Esophagus muscularis mucosa (tissue), 4 donors: ENCODE measurements at regions not wholly inside any gene's neighbourhood (a gene's known extent, or its start where the extent isn't known, plus 50 kb on each side); places are given as distances from the start of the nearest gene placed in this dataset.
"Not testable (repeated sequence)": the region's sequence is repeated elsewhere in the genome, so short reads cannot be mapped to it uniquely, and the experiment has no call there.

Source experiments
- DNase-seq: peaks from one replicate; pipeline ENCODE4 v3.0.0-alpha.2; 2017; ENCODE audit errors: extremely low spot score
- H3K27ac ChIP-seq, 4 donors: fragments of 200-600 bp; sonication (generic); replicated peaks in 1 of 4; 1 replicate in 3 of 4; 2 replicates in 1 of 4; pipeline ENCODE4 v1.5.1; 2016 to 2019; ENCODE audit warnings: mild to moderate bottlenecking in 1 of 4
- H3K27me3 ChIP-seq, 4 donors: fragments of 200-600 bp; sonication (generic); one replicate each; pipeline versions ENCODE4 v1.5.1 to v1.6.0; 2016 to 2019
- H3K36me3 ChIP-seq, 4 donors: fragments of 200-600 bp; sonication (generic); one replicate each; pipeline ENCODE4 v1.5.1; 2016 to 2019
- H3K4me1 ChIP-seq, 4 donors: fragments of 200-600 bp; sonication (generic); one replicate each; pipeline ENCODE4 v1.5.1; 2016 to 2019
- H3K4me3 ChIP-seq, 4 donors: fragments of 200-600 bp; sonication (generic); 1 replicate in 2 of 4; 2 replicates in 2 of 4; pipeline ENCODE4 v1.5.1; 2016 to 2019; ENCODE audit warnings: mild to moderate bottlenecking in 4 of 4, moderate library complexity in 1 of 4
- H3K9me3 ChIP-seq, 4 donors: fragments of 200-600 bp; sonication (generic); 1 replicate in 3 of 4; 2 replicates in 1 of 4; pipeline ENCODE4 v1.5.1; 2016 to 2019
- EP300 ChIP-seq: sonication (generic); formaldehyde crosslinking; IDR thresholded peaks from one replicate; pipeline ENCODE4 v1.6.1; 2017; ENCODE audit warnings: antibody characterized with exemption
- POLR2A ChIP-seq: fragments of 450-650 bp; IDR thresholded peaks from one replicate; pipeline ENCODE4 v1.6.1; 2017; ENCODE audit warnings: antibody characterized with exemption, moderate library complexity, mild to moderate bottlenecking, low read depth
- POLR2AphosphoS5 ChIP-seq, 2 donors: sonication (generic); formaldehyde crosslinking; IDR thresholded peaks; one replicate each; pipeline ENCODE4 v1.6.1; 2017; ENCODE audit warnings: antibody characterized with exemption in 2 of 2
- WGBS: methylation state at CpG from one replicate; pipeline ENCODE4 v1.1.5; 2018; 5-methylcytosine and 5-hydroxymethylcytosine counted together
- intact Hi-C: fragments of 100-400 bp; cut with DNase I; formaldehyde crosslinking; loops from one replicate; pipeline ENCODE4 v1.15.1; 2023
- TF ChIP-seq, protein P1 (sequence below), 3 experiments: fragments of 200-600 bp in 2 of 3; fragments of 450-650 bp in 1 of 3; sonication (generic) in 2 of 3; IDR thresholded peaks; one replicate each; pipeline ENCODE4 v1.5.1; 2017 to 2019; ENCODE audit warnings: antibody characterized with exemption in 3 of 3, mild to moderate bottlenecking in 2 of 3, moderate library complexity in 1 of 3

DNA sequence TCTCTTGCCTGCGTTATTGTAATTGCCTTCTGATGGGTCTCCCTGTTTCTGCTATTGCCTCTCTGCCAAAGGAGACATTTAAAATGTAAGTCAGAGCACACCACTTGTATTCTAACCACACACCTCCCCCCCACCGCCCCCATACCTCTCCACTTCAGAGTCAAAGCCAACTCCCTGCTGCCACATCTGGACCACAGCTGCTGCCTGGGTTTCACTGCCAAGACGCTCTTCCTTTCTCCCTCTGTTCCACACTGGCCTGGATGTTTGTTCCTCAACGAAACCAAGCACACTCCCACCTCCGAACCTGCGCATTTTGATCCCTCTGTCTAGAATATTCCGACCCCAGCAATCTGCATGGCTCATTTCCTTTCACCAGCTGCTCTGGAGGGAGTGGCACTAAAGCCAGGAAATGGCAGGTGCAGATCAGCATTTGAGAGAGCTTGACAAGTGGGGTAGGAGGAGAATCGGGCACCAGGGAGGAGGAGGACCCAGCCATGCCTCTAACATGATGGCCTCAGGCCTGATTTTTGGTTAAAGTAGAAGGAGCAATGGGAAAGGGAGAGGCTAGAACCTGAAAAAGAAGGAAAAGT lies 92.4 kb upstream of the HS3ST2 start:
- H3K27ac ChIP-seq: no peak overlapping the region
- H3K4me1 ChIP-seq: no peaks in the 10 kb centered on the region
- intact Hi-C loops: no loop called here
- TF ChIP-seq, protein P1, sequence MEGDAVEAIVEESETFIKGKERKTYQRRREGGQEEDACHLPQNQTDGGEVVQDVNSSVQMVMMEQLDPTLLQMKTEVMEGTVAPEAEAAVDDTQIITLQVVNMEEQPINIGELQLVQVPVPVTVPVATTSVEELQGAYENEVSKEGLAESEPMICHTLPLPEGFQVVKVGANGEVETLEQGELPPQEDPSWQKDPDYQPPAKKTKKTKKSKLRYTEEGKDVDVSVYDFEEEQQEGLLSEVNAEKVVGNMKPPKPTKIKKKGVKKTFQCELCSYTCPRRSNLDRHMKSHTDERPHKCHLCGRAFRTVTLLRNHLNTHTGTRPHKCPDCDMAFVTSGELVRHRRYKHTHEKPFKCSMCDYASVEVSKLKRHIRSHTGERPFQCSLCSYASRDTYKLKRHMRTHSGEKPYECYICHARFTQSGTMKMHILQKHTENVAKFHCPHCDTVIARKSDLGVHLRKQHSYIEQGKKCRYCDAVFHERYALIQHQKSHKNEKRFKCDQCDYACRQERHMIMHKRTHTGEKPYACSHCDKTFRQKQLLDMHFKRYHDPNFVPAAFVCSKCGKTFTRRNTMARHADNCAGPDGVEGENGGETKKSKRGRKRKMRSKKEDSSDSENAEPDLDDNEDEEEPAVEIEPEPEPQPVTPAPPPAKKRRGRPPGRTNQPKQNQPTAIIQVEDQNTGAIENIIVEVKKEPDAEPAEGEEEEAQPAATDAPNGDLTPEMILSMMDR (IDR thresholded peaks at IDR 0.05): no peak
- no peaks in the 10 kb centered on the region for H3K36me3 ChIP-seq
- H3K27me3 ChIP-seq: peaks cover 0 to 5% (median 0%) of the 10 kb centered on the region in 4 donors
- no peaks in the 10 kb centered on the region for H3K9me3 ChIP-seq
- H3K4me3 ChIP-seq: no peak overlapping the region
- DNase-seq: no peak
- 56% methylated on average over 8 of the region's 8 CpGs for WGBS

DNA sequence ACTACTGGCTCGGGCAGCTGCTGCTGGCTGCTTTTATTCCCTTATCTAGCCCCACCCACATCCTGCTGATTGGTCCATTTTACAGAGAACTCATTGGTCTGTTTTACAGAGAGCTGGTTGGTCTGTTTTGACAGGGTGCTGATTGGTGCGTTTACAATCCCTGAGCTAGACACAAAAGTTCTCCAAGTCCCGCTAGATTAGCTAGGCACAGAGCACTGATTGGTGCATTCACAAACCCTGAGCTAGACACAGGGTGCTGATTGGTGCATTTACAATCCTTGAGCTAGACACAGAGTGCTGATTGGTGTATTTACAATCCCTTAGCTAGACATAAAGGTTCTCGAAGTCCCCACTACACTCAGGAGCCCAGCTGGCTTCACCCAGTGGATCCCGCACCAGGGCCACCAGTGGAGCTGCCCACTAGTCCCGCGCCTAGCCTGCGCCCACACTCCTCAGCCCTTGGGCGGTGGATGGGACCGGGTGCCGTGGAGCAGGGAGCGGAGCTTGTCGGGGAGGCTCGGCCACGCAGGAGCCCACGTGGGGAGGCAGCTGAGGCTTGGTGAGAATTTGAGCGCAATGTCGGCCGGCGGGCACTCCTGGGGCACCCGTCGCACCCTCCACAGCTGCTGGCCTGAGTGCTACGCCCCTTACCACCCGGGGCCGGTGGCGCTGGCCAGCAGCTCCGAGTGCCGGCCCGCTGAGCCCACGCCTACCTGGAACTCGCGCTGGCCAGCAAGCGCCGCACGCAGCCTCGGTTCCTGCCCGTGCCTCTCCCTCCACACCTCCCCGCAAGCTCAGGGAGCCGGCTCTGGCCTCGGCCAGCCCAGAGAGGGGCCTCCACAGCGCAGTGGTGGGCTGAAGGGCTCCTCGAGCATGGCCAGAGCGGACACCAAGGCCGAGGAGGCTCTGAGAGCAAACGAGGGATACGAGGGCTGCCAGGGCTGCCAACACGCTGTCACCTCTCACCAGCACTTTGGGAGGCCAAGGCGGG lies 91.1 kb upstream of the HS3ST2 start:
- H3K27me3 ChIP-seq, H3K27ac ChIP-seq, DNase-seq, H3K4me3 ChIP-seq, intact Hi-C loops, H3K4me1 ChIP-seq, H3K36me3 ChIP-seq, H3K9me3 ChIP-seq: not testable (repeated sequence)
- 97% methylated on average over 8 of the region's 48 CpGs for WGBS

DNA sequence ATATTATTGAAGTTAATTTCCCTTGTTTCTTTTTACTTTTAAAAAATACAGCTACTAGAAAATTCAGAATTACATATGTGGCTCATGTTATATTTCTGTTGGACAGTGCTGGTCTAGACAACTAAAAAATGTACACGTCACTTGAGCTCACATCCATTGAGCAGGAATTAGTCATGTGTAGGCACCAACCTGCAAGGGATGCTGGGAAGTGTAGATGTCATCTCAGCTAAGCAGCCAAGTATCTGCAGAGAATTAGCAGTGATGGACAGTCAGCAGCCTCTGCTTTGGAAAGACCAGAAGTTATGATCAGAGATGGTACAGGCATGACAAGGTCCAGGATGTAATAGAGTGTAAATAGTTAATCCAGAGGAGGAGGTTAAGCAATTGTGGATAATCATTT lies 87.1 kb upstream of the HS3ST2 start:
- DNase-seq: no peak
- no peaks in the 10 kb centered on the region for H3K9me3 ChIP-seq
- no peak overlapping the region for H3K4me3 ChIP-seq
- TF ChIP-seq, protein P1 (IDR thresholded peaks at IDR 0.05): no peak
- no peak for TF ChIP-seq EP300
- TF ChIP-seq POLR2AphosphoS5 (IDR thresholded peaks at IDR 0.05): no peak
- no peak for TF ChIP-seq POLR2A
- H3K27ac ChIP-seq: no peak overlapping the region
- no peaks in the 10 kb centered on the region for H3K36me3 ChIP-seq
- WGBS: 74% methylated on average over 1 of the region's 1 CpG
- H3K4me1 ChIP-seq: peaks cover 0 to 22% (median 17%) of the 10 kb centered on the region in 4 donors
- peaks cover 0 to under 1% (median 0%) of the 10 kb centered on the region in 4 donors for H3K27me3 ChIP-seq
- intact Hi-C loops: no loop called here

DNA sequence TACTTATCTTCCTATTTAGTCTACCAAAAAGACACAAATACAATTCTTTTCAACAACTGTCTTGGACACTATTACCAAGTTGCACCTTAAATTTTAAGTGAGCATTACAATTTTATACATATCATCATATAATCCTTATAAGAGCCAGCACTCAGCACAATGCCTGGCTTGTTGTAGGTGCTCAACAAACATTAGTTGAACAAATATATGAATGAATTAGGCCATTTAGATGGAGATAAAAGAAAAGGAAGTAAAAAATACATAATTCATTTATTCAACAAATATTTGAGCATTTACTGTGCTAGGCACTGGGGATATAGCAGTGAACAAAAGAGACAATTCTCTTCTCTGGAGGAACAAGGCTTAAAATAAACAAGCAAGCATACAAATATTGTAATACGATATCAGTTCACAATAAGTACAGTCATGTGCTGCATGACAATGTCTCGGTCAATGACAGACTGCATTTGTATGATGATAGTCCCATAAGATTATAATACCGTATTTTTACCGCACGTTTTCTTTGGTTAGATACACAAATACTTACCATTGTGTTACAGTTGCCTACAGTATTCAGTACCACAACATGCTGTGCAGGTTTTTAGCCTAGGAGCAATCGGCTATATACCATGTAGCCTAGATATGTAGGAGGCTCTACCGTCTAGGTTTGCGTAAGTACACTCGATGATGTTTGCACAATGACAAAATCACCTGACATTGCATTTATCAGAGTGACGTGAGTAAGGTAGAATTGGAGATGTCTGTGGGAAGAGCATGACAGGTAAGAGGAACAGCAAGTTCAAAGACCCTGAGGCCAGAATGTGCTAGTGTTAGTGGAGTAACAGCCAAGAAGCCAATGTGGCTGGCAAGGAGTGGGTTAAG lies 86.4 kb upstream of the HS3ST2 start:
- H3K4me3 ChIP-seq: no peak overlapping the region
- peaks cover 0 to 22% (median 17%) of the 10 kb centered on the region in 4 donors for H3K4me1 ChIP-seq
- peak overlapping the region in 1 of 4 donors; percentile 19 for H3K27ac ChIP-seq
- H3K27me3 ChIP-seq: no peaks in the 10 kb centered on the region
- 76% methylated on average over 10 of the region's 10 CpGs for WGBS
- no peak for DNase-seq
- TF ChIP-seq POLR2A: no peak
- no peak for TF ChIP-seq POLR2AphosphoS5 (IDR thresholded peaks at IDR 0.05)
- TF ChIP-seq, protein P1 (IDR thresholded peaks at IDR 0.05): no peak
- TF ChIP-seq EP300: no peak
- intact Hi-C loops: no loop called here
- no peaks in the 10 kb centered on the region for H3K36me3 ChIP-seq
- no peaks in the 10 kb centered on the region for H3K9me3 ChIP-seq
